ENCODE measurements at regions not wholly inside any gene's neighbourhood (a gene's known extent, or its start where the extent isn't known, plus 50 kb on each side); places are given as distances from the start of the nearest gene placed in this dataset.
"Not testable (repeated sequence)": the region's sequence is repeated elsewhere in the genome, so short reads cannot be mapped to it uniquely, and the experiment has no call there.

GRCh38 chr13:65202845-65203244 lies 2027.3 kb downstream of the PCDH9 start:
- not testable (repeated sequence) for DNase-seq (ENCODE audit: low spot score)

DNA sequence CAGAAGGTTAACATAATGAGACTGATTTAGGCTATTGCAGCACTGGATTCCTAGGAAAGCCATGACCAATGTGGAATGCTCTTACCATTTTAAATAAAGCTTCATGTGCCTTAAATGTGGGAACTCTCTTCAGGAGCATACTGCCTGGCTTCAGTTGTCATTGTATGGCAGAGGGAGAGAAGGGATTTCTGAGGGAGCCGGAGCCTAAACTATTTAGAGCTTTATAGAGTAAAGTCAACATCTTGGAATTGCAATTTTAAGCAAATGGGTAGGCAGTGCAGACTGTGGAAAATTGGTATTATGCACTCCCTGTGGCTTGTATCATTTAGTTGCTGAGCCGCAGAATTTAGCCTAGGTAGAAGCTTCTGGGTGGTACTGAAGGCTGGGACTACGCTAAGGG lies 2041.4 kb downstream of the PCDH9 start:
- Mint-ChIP-seq H3K9me3 (ENCODE audit: low read depth) (peaks cover 15% of the 10 kb centered on the region), H3K4me3 (ENCODE audit: unreplicated experiment) (no peak overlapping the region), H3K27me3 (ENCODE audit: low read depth) (no peaks in the 10 kb centered on the region), H3K36me3 (ENCODE audit: low read depth) (peaks cover 2% of the 10 kb centered on the region), H3K4me1 (ENCODE audit: low read depth) (no peaks in the 10 kb centered on the region), H3K27ac (ENCODE audit: unreplicated experiment) (no peak overlapping the region)
- DNase-seq (ENCODE audit: low spot score): no peak
- TF ChIP-seq CTCF (IDR thresholded peaks at IDR 0.05): no peak

More at GRCh38 chr13:65202845-65203244, 2027.3 kb downstream of the PCDH9 start:
- not testable (repeated sequence) for H3K36me3 Mint-ChIP-seq (ENCODE audit: low read depth); H3K4me3 Mint-ChIP-seq (ENCODE audit: unreplicated experiment); H3K27me3 Mint-ChIP-seq (ENCODE audit: low read depth); H3K4me1 Mint-ChIP-seq (ENCODE audit: low read depth); H3K27ac Mint-ChIP-seq (ENCODE audit: unreplicated experiment)
- peak; percentile 34 for TF ChIP-seq CTCF (IDR thresholded peaks at IDR 0.05)
- H3K9me3 Mint-ChIP-seq (ENCODE audit: low read depth): peaks cover 16% of the 10 kb centered on the region

DNA sequence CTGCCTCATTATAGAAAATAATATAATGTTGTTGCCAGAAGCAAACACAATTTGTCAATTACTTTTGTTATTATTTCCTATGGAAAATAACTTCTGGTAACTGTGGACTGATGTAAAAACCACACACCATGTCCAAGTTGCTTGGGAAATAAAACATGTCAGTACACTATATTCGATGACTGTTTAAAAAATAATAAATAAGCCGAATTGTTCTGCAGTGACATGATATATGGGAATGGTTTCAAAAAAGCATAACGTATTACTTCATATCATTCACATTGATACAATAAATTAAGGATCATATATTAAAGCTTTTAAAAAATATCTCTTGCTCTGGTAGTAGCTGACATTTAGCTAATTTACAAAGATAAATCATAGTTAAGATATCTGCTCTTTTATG lies 2062.1 kb downstream of the PCDH9 start:
- DNase-seq (ENCODE audit: low spot score): no peak
- Mint-ChIP-seq H3K27me3 (ENCODE audit: low read depth) (no peaks in the 10 kb centered on the region), H3K27ac (ENCODE audit: unreplicated experiment) (no peak overlapping the region), H3K4me3 (ENCODE audit: unreplicated experiment) (no peak overlapping the region), H3K36me3 (ENCODE audit: low read depth) (no peaks in the 10 kb centered on the region), H3K4me1 (ENCODE audit: low read depth) (no peaks in the 10 kb centered on the region), H3K9me3 (ENCODE audit: low read depth) (peaks cover 3% of the 10 kb centered on the region)
- TF ChIP-seq CTCF (IDR thresholded peaks at IDR 0.05): no peak

GRCh38 chr13:65166675-65167074 lies 2063.5 kb downstream of the PCDH9 start:
- H3K4me1 Mint-ChIP-seq (ENCODE audit: low read depth): no peaks in the 10 kb centered on the region
- H3K27ac Mint-ChIP-seq (ENCODE audit: unreplicated experiment): no peak overlapping the region
- no peak overlapping the region for H3K4me3 Mint-ChIP-seq (ENCODE audit: unreplicated experiment)
- no peak for DNase-seq (ENCODE audit: low spot score)
- peaks cover 3% of the 10 kb centered on the region for H3K9me3 Mint-ChIP-seq (ENCODE audit: low read depth)
- H3K36me3 Mint-ChIP-seq (ENCODE audit: low read depth): no peaks in the 10 kb centered on the region
- no peak for TF ChIP-seq CTCF (IDR thresholded peaks at IDR 0.05)
- H3K27me3 Mint-ChIP-seq (ENCODE audit: low read depth): no peaks in the 10 kb centered on the region

DNA sequence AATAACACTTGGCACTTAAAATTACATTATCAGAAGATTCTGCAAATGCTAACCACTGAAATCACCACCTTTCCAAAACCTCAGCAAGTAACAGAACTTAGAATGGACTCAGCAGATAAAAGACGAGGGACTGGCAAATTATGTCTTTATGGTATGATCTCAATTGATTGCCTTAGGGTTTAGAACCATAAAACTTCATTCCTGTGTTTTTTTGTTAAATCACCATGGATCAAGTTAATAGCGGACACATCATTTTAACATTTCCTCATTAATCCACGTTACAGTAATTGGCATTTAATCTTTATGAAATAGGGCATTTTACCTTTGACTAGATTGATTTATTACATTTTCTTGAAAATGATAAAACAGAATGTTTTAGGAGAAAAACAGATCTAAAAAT lies 2070.3 kb downstream of the PCDH9 start:
- Mint-ChIP-seq H3K27ac (ENCODE audit: unreplicated experiment) (no peak overlapping the region), H3K9me3 (ENCODE audit: low read depth) (peaks cover 3% of the 10 kb centered on the region)
- no peak for TF ChIP-seq CTCF (IDR thresholded peaks at IDR 0.05)

More for the DNA sequence above, 2070.3 kb downstream of the PCDH9 start:
- DNase-seq (ENCODE audit: low spot score): no peak
- H3K4me3 Mint-ChIP-seq (ENCODE audit: unreplicated experiment): no peak overlapping the region
- no peaks in the 10 kb centered on the region for H3K36me3 Mint-ChIP-seq (ENCODE audit: low read depth)
- H3K27me3 Mint-ChIP-seq (ENCODE audit: low read depth): no peaks in the 10 kb centered on the region
- no peaks in the 10 kb centered on the region for H3K4me1 Mint-ChIP-seq (ENCODE audit: low read depth)
